HG02840 (cell line): ENCODE measurements at regions not wholly inside any gene's neighbourhood (a gene's known extent, or its start where the extent isn't known, plus 50 kb on each side); places are given as distances from the start of the nearest gene placed in this dataset.

Experiments used
- ATAC-seq: cut with Tn5 transposase; IDR thresholded peaks from one replicate; pipeline ENCODE4 v1.9.1; 2021; ENCODE audit warnings: mild to moderate bottlenecking, moderate library complexity, moderate number of reproducible peaks; ENCODE audit not compliant: unreplicated experiment, low FRiP score

DNA sequence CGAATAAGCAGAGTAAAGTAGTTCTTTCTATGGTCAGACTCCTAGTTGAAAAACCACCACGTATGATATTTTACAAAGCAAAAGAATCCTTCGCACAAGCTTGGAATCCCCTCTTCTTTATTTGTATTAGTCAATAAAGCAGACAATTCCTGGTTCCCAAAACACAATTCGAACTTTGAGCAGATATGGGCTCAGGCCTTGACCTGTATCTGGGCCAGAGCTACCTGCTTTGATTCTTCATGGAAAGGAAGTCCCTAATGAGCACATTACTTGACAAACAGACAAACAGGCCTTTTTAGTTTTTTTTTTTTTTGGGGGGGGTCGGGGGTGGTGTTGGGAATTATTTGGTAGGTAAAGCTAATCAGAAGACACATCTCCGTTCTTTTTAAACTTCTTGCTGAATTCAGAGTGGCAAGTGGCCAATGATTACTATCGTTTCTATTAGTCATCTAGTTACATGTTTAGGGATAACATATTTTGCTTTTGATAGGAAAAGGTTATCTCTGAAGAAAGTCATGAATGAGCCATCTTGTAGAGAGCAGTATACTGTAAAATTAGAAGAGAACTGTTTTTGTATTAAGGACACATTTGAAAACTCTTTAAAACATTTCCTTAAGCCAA, 116.6 kb upstream of the HMHB1 start:
- no peak for ATAC-seq

DNA sequence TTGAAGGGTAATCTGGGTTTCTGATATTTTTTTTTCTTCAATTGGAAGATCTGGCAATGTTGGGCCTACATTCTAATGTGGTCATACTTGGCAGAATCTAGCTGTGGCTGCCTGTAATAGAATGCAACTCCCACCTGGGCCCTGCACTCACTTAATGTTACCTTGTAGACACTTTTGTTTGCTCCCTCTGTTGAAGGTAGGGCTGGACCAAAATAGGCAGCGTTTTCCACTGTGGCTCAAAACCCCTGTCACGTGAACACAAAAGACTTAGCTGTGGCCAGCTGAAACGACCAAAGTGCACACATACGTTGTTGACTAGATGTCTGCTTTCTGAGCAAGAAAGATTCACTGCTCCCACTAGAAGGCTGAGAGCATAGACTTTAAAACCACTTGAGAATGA, 117.6 kb upstream of the HMHB1 start:
- ATAC-seq: no peak

DNA sequence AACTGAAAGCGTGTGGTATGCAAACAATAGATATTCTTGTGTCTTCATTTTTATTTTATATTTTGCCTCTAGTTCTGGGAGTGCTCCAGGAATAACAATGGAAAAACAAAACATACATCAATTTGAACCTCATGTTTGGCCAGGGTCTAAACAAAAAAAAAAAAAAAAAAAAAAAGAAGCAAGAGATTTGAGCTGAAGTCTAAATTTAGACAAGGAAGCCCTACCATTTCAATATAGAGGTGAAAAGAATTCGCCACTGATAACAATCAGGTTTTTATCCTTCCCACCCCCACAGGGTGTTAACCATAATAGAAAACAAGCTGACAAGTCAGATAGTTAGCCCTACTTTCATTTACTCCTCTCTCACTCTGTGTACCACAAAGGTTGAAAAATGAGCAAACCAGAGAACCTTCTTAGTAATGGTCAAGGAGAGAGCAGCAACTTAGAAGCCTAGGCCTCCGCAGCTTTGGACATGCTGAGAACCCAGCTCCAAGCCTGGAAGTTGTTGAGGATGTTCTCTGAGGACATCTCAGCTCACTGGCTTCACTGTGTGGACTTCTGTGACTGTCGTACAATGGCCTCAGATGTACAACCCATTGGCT, 118.2 kb upstream of the HMHB1 start:
- no peak for ATAC-seq

- no peak for ATAC-seq
Measured at GRCh38 chr5:143692342-143692741, 119.6 kb upstream of the HMHB1 start.

GRCh38 chr5:143691945-143692290, 120.0 kb upstream of the HMHB1 start:
- no peak for ATAC-seq

- no peak for ATAC-seq
Measured at GRCh38 chr5:143691287-143691944, 120.5 kb upstream of the HMHB1 start.

- ATAC-seq: no peak
Measured at GRCh38 chr5:143687604-143688003, 124.4 kb upstream of the HMHB1 start.

GRCh38 chr5:143685246-143685815, 126.6 kb upstream of the HMHB1 start:
- no peak for ATAC-seq

DNA sequence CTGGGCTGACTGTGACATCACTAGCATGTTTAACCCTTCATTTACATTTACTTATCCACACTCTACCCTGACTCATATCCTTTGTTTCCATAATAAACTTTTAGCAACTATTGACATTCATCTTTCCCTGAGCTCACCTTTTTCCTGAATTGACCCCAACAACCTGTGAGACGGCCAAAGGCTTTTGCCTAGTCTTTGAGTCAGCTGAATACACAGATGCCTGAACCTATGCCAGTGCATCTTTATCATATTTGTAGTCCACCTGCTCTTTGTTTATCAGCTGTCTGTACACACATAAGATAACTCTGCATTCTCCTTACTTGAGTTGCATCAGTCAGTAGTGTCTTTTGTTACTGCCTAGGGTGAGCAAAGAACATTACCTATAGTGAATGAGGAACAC, 128.5 kb upstream of the HMHB1 start:
- no peak for ATAC-seq

- ATAC-seq: no peak
Measured at GRCh38 chr5:143682929-143683386, 129.0 kb upstream of the HMHB1 start.

DNA sequence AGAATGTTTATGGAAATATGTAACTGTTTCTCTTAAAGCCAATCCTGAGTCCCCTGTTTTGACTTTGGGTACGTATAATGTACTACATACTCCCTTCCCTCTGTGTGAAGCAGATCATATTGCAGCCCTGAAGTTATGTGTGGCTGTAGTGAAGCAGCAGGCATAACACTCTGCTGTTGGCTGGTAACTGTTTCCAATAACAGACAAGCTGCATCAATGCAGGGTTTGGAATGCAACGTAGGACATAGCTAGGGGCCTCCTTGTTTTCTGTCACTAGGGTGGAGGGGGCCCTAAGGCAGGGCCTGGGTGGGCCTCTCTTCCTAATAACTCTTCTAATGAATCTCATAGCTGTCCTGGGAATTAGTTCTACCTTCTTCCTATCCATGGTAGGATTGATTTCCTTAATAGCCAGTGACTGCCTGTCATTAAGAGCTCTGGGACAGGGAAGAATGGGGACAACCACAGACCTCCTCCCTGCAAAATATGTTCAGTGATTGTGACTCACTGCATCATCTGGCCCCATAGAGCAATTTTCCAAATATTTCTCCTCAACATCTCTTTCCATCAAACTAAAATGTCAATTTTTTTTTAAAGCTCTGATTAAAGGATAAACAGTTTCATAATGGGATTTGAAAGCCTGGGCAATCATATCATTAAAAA, 129.6 kb upstream of the HMHB1 start:
- ATAC-seq: no peak

GRCh38 chr5:143680672-143681259, 131.2 kb upstream of the HMHB1 start:
- no peak for ATAC-seq

DNA sequence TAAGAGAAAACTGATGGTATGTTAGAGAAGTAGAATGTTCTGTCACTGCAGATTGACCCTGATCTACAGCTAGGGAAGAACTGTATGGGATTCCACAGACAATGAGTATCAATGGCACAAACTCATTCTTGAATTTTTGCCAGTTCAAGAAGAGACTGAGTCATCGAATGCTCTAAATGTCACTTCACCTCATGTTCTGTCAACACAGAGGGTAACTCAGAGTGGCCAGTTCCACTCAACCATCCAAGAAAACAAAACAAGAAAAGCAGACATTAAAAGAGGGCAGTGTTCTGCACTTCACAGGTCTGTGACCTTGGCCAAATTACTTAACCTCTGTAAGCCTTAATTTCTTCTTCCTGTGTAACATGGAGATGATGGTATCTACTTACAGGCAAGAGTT, 132.2 kb upstream of the HMHB1 start:
- ATAC-seq: no peak

GRCh38 chr5:143678148-143678905, 133.6 kb upstream of the HMHB1 start:
- no peak for ATAC-seq

DNA sequence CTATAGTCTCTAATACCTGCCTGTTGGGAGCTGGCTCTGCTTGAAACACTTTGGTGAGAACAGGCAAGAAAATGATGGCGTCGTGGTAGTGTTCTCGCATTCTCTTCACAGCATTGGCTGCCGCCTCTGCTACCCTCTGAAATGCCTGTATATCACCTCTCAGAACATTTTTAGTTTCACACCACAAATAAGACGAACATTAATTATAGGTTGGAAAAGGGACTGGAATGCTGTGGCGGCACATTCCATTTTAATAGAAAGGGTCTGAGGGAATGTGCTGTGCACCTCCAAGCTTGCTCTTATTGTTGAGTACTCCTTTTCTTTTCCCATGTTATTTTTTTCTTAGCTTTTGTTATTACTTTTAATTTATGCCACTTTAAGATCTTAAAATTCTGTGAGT, 134.6 kb upstream of the HMHB1 start:
- ATAC-seq: no peak

DNA sequence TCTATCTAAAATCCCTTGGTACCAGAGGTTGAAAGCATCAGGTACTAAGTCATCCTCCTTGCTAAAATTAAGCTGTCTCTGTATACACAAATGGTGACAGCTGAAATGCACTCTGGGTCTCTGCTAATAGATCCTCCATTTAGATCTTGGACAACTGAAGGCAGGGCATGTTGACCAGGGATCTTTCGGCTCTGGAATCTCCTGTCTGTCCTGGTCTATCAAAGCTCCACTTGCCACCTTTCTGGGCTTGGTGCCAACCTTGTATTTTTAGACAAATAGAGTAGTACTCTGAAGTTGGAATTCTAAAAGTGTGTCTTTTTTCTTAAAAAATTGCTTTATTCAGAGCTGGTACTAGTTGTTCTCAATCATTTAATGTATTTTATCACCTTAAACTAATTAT, 135.2 kb upstream of the HMHB1 start:
- no peak for ATAC-seq

- ATAC-seq: no peak
Measured at GRCh38 chr5:143674469-143674786, 137.5 kb upstream of the HMHB1 start.

- no peak for ATAC-seq
Measured at GRCh38 chr5:143673676-143674468, 138.1 kb upstream of the HMHB1 start.

GRCh38 chr5:143672806-143673205, 139.2 kb upstream of the HMHB1 start:
- no peak for ATAC-seq
